ENCODE measurements at regions not wholly inside any gene's neighbourhood (a gene's known extent, or its start where the extent isn't known, plus 50 kb on each side); places are given as distances from the start of the nearest gene placed in this dataset.

GRCh38 chr3:99253963-99254355 is 352.5 kb upstream of the DCBLD2 start:
- Histone ChIP-seq H2AFZ (ENCODE audit: control insufficient read depth, low read depth, low read length) (no peak overlapping the region), H3K4me2 (ENCODE audit: control insufficient read depth, insufficient read depth) (no peak overlapping the region), H3K4me3 (no peak overlapping the region), H3K36me3 (ENCODE audit: control insufficient read depth in 2 of 2, insufficient read depth in 2 of 2, low read length in 1 of 2) (no peaks in the 10 kb centered on the region), H3K27ac (ENCODE audit: control insufficient read depth, insufficient read depth) (no peak overlapping the region), H4K20me1 (ENCODE audit: control insufficient read depth, insufficient read depth) (no peaks in the 10 kb centered on the region), H3K79me2 (ENCODE audit: control insufficient read depth, insufficient read depth, low read length) (no peaks in the 10 kb centered on the region), H3K9me3 (replicated peaks; ENCODE audit: control insufficient read depth, insufficient read depth, low read length) (no peaks in the 10 kb centered on the region; the same call in 2 of the 3 replicates), H3K9ac (ENCODE audit: control insufficient read depth, insufficient read depth, low read length) (no peak overlapping the region), H3K4me1 (ENCODE audit: control insufficient read depth, insufficient read depth, low read length) (no peaks in the 10 kb centered on the region), H3K27me3 (replicated peaks in 1 of 2; ENCODE audit: control insufficient read depth in 2 of 2, insufficient read depth in 2 of 2, low read length in 1 of 2) (no peaks in the 10 kb centered on the region)
- FAIRE-seq (no peak), DNase-seq (ENCODE audit: low read depth, low spot score) (no peak), ATAC-seq (no peak)
- BruUV-seq (replicated peaks) = no TSS peak
- TF ChIP-seq IKZF2 (IDR thresholded peaks at IDR 0.05) = no peak
- TF ChIP-seq POLR2AphosphoS5 (IDR thresholded peaks at IDR 0.05; ENCODE audit: low read length) = no peak
- no peak for TF ChIP-seq RAD51 (IDR thresholded peaks at IDR 0.05)
- no peak for TF ChIP-seq RUNX3 (IDR thresholded peaks at IDR 0.05; ENCODE audit: low read length)
- no peak for TF ChIP-seq EZH2 (IDR thresholded peaks at IDR 0.05; ENCODE audit: borderline replicate concordance, control insufficient read depth, low read depth, low read length)
- no peak for TF ChIP-seq BCL11A (IDR thresholded peaks at IDR 0.05; ENCODE audit: low read depth, low read length)
- no peak for TF ChIP-seq ESRRA (IDR thresholded peaks at IDR 0.05; ENCODE audit: low read length)
- TF ChIP-seq, protein P1, sequence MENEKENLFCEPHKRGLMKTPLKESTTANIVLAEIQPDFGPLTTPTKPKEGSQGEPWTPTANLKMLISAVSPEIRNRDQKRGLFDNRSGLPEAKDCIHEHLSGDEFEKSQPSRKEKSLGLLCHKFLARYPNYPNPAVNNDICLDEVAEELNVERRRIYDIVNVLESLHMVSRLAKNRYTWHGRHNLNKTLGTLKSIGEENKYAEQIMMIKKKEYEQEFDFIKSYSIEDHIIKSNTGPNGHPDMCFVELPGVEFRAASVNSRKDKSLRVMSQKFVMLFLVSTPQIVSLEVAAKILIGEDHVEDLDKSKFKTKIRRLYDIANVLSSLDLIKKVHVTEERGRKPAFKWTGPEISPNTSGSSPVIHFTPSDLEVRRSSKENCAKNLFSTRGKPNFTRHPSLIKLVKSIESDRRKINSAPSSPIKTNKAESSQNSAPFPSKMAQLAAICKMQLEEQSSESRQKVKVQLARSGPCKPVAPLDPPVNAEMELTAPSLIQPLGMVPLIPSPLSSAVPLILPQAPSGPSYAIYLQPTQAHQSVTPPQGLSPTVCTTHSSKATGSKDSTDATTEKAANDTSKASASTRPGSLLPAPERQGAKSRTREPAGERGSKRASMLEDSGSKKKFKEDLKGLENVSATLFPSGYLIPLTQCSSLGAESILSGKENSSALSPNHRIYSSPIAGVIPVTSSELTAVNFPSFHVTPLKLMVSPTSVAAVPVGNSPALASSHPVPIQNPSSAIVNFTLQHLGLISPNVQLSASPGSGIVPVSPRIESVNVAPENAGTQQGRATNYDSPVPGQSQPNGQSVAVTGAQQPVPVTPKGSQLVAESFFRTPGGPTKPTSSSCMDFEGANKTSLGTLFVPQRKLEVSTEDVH (IDR thresholded peaks at IDR 0.05; ENCODE audit: low read depth, partially characterized antibody) = no peak
- TF ChIP-seq IRF4 (IDR thresholded peaks at IDR 0.05; ENCODE audit: low read depth, low read length) = no peak
- TF ChIP-seq PML (IDR thresholded peaks at IDR 0.05; ENCODE audit: low read length) = no peak
- no peak for TF ChIP-seq RAD21 (IDR thresholded peaks at IDR 0.05; ENCODE audit: insufficient read depth, low read depth, low read length)
- TF ChIP-seq JUND (IDR thresholded peaks at IDR 0.05; ENCODE audit: low read depth, low read length) = no peak
- TF ChIP-seq ZZZ3 (IDR thresholded peaks at IDR 0.05; ENCODE audit: control insufficient read depth, insufficient read length, low read depth) = no peak
- intact Hi-C loops (cut with micrococcal nuclease; ENCODE audit: unreplicated experiment) (no loop called here), in situ Hi-C loops (cut with MboI) (no loop called here)
- ChIA-PET RAD21 (ENCODE audit: unreplicated experiment) (no interaction called here), SMC1A (ENCODE audit: uncharacterized antibody, unreplicated experiment) (no interaction called here), POLR2A (no interaction called here), CTCF (no interaction called here)
- WGBS (ENCODE audit: insufficient coverage, insufficient replicate concordance, low lambda C conversion rate, missing lambda C conversion rate) = 3% methylated on average over 2 of the region's 2 CpGs
